ENCODE measurements at regions not wholly inside any gene's neighbourhood (a gene's known extent, or its start where the extent isn't known, plus 50 kb on each side); places are given as distances from the start of the nearest gene placed in this dataset.

GRCh38 chr1:81288689-81289088 lies 512.0 kb upstream of the ADGRL2 start:
- no peak for TF ChIP-seq CTCF (IDR thresholded peaks at IDR 0.05)
- TF ChIP-seq ZFX (IDR thresholded peaks at IDR 0.05; ENCODE audit: borderline replicate concordance) = no peak
